CD1c-positive myeloid dendritic cell (primary cell): ENCODE measurements at regions not wholly inside any gene's neighbourhood (a gene's known extent, or its start where the extent isn't known, plus 50 kb on each side); places are given as distances from the start of the nearest gene placed in this dataset.

Experiments
- DNase-seq: peaks from one replicate; pipeline ENCODE4 v3.0.0-alpha.2; 2016; ENCODE audit errors: extremely low spot score

- no peak for DNase-seq
Measured at GRCh38 chr2:236922061-236922460, 163.6 kb upstream of the COPS8 start.

GRCh38 chr2:236928380-236929037 is 157.2 kb upstream of the COPS8 start:
- peak; percentile 43 for DNase-seq

- DNase-seq: no peak
Measured at GRCh38 chr2:236932831-236933361, 152.8 kb upstream of the COPS8 start.

- DNase-seq: no peak
Measured at GRCh38 chr2:236934166-236934565, 151.5 kb upstream of the COPS8 start.

- DNase-seq: no peak
Measured at GRCh38 chr2:236934656-236935055, 151.0 kb upstream of the COPS8 start.

GRCh38 chr2:236935083-236935482 is 150.6 kb upstream of the COPS8 start:
- no peak for DNase-seq

- no peak for DNase-seq
Measured at GRCh38 chr2:236935631-236936445, 149.9 kb upstream of the COPS8 start.

GRCh38 chr2:236936446-236936940 is 149.2 kb upstream of the COPS8 start:
- no peak for DNase-seq

GRCh38 chr2:236938126-236938525 is 147.6 kb upstream of the COPS8 start:
- no peak for DNase-seq

- DNase-seq: no peak
Measured at GRCh38 chr2:236939271-236939670, 146.4 kb upstream of the COPS8 start.

GRCh38 chr2:236939721-236940231 is 145.9 kb upstream of the COPS8 start:
- no peak for DNase-seq

GRCh38 chr2:236940497-236940896 is 145.2 kb upstream of the COPS8 start:
- no peak for DNase-seq

GRCh38 chr2:236940916-236941520 is 144.7 kb upstream of the COPS8 start:
- no peak for DNase-seq

- no peak for DNase-seq
Measured at GRCh38 chr2:236941551-236941950, 144.1 kb upstream of the COPS8 start.

- no peak for DNase-seq
Measured at GRCh38 chr2:236942554-236942953, 143.1 kb upstream of the COPS8 start.

- no peak for DNase-seq
Measured at GRCh38 chr2:236943068-236943467, 142.6 kb upstream of the COPS8 start.

GRCh38 chr2:236943841-236944513 is 141.7 kb upstream of the COPS8 start:
- no peak for DNase-seq

- no peak for DNase-seq
Measured at GRCh38 chr2:236944561-236944960, 141.1 kb upstream of the COPS8 start.

- DNase-seq: no peak
Measured at GRCh38 chr2:236945431-236946016, 140.2 kb upstream of the COPS8 start.

GRCh38 chr2:236946871-236947270 is 138.8 kb upstream of the COPS8 start:
- DNase-seq: no peak

GRCh38 chr2:236947294-236947693 is 138.4 kb upstream of the COPS8 start:
- no peak for DNase-seq
